ENCODE measurements at regions not wholly inside any gene's neighbourhood (a gene's known extent, or its start where the extent isn't known, plus 50 kb on each side); places are given as distances from the start of the nearest gene placed in this dataset.

DNA sequence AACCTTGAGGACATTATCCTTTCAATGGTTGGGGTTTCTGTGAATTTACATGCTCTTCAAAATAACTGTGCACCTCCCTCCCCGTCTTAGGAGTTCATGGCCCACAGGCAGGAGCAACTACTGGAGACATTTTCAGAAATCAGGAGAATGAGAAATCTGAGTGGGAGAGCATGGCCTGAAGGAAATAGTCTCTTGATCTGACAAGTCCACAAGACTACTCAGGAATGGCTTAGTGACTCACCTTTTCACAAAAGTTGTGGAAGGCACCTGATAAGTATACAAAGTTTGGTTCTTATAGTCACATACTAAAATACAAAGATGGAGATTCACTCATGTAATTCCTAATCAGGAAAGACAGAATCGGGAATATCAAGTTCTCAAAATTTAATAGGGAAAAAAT lies 83.6 kb upstream of the NCKAP5 start:
- DNase-seq (ENCODE audit: unreplicated experiment) = no peak
- Mint-ChIP-seq H3K4me1 (ENCODE audit: insufficient read depth, unreplicated experiment) (no peaks in the 10 kb centered on the region), H3K36me3 (ENCODE audit: insufficient read depth, unreplicated experiment) (no peaks in the 10 kb centered on the region), H3K4me3 (ENCODE audit: unreplicated experiment) (no peak overlapping the region), H3K9me3 (ENCODE audit: unreplicated experiment) (peaks cover 9% of the 10 kb centered on the region), H3K27me3 (ENCODE audit: insufficient read depth, unreplicated experiment) (no peaks in the 10 kb centered on the region), H3K27ac (ENCODE audit: low read depth, unreplicated experiment) (no peak overlapping the region)
- TF ChIP-seq, protein P1, sequence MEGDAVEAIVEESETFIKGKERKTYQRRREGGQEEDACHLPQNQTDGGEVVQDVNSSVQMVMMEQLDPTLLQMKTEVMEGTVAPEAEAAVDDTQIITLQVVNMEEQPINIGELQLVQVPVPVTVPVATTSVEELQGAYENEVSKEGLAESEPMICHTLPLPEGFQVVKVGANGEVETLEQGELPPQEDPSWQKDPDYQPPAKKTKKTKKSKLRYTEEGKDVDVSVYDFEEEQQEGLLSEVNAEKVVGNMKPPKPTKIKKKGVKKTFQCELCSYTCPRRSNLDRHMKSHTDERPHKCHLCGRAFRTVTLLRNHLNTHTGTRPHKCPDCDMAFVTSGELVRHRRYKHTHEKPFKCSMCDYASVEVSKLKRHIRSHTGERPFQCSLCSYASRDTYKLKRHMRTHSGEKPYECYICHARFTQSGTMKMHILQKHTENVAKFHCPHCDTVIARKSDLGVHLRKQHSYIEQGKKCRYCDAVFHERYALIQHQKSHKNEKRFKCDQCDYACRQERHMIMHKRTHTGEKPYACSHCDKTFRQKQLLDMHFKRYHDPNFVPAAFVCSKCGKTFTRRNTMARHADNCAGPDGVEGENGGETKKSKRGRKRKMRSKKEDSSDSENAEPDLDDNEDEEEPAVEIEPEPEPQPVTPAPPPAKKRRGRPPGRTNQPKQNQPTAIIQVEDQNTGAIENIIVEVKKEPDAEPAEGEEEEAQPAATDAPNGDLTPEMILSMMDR (IDR thresholded peaks at IDR 0.05; ENCODE audit: unreplicated experiment) = no peak
- ChIA-PET CTCF (no interaction called here), POLR2A (no interaction called here)
- BruUV-seq (replicated peaks) = no TSS peak
- intact Hi-C loops (cut with micrococcal nuclease) = no loop called here

DNA sequence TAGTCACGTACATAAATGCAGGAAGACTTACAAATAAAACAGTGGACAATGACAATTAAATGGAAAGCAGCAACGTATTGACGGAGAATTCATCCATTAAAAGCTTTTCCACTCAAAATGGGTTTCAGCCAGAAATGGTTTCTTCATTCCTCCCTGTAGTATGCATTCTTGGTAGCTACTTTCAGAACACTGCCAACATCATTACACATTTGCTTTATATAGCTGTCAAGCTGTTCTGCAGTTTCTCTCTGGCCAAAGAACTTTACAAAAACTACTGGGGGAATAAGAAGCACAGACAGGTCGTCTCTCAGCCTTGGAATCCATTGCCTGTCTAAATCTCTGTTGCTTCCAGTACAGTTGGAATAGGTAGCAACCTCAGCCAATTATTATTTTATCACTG lies 84.1 kb upstream of the NCKAP5 start:
- no peak overlapping the region for H3K4me3 Mint-ChIP-seq (ENCODE audit: unreplicated experiment)
- H3K36me3 Mint-ChIP-seq (ENCODE audit: insufficient read depth, unreplicated experiment) = no peaks in the 10 kb centered on the region
- BruUV-seq (replicated peaks) = no TSS peak
- peaks cover 4% of the 10 kb centered on the region for H3K9me3 Mint-ChIP-seq (ENCODE audit: unreplicated experiment)
- POLR2A ChIA-PET = no interaction called here
- CTCF ChIA-PET = no interaction called here
- DNase-seq (ENCODE audit: unreplicated experiment) = no peak
- H3K27me3 Mint-ChIP-seq (ENCODE audit: insufficient read depth, unreplicated experiment) = no peaks in the 10 kb centered on the region
- H3K27ac Mint-ChIP-seq (ENCODE audit: low read depth, unreplicated experiment) = no peak overlapping the region
- H3K4me1 Mint-ChIP-seq (ENCODE audit: insufficient read depth, unreplicated experiment) = no peaks in the 10 kb centered on the region
- TF ChIP-seq, protein P1 (IDR thresholded peaks at IDR 0.05; ENCODE audit: unreplicated experiment) = no peak
- intact Hi-C loops (cut with micrococcal nuclease) = no loop called here

DNA sequence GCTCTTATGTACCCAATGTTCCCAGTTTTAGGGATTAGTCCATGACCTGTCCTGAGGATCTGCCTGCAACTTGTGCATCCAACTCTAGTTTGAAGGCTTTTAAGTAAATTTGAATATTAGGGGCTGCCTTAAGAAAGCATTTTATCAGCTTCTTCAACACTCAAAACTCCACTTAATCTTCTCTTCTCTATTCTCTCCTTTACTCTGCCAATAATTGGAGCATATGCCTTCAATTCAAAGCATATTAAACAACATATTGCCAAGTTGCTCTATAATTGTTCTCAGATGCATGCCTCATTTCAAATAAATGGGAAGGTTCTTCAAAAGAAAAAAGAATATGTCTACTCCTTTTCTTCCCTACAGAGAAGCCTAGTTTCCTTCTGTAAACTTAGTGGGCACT lies 84.8 kb upstream of the NCKAP5 start:
- no peaks in the 10 kb centered on the region for H3K27me3 Mint-ChIP-seq (ENCODE audit: insufficient read depth, unreplicated experiment)
- no peak overlapping the region for H3K4me3 Mint-ChIP-seq (ENCODE audit: unreplicated experiment)
- intact Hi-C loops (cut with micrococcal nuclease) = no loop called here
- ChIA-PET CTCF (no interaction called here), POLR2A (no interaction called here)
- no peaks in the 10 kb centered on the region for H3K4me1 Mint-ChIP-seq (ENCODE audit: insufficient read depth, unreplicated experiment)
- BruUV-seq (replicated peaks) = no TSS peak
- no peaks in the 10 kb centered on the region for H3K9me3 Mint-ChIP-seq (ENCODE audit: unreplicated experiment)
- no peak for DNase-seq (ENCODE audit: unreplicated experiment)
- no peak overlapping the region for H3K27ac Mint-ChIP-seq (ENCODE audit: low read depth, unreplicated experiment)
- TF ChIP-seq, protein P1 (IDR thresholded peaks at IDR 0.05; ENCODE audit: unreplicated experiment) = no peak
- H3K36me3 Mint-ChIP-seq (ENCODE audit: insufficient read depth, unreplicated experiment) = no peaks in the 10 kb centered on the region

DNA sequence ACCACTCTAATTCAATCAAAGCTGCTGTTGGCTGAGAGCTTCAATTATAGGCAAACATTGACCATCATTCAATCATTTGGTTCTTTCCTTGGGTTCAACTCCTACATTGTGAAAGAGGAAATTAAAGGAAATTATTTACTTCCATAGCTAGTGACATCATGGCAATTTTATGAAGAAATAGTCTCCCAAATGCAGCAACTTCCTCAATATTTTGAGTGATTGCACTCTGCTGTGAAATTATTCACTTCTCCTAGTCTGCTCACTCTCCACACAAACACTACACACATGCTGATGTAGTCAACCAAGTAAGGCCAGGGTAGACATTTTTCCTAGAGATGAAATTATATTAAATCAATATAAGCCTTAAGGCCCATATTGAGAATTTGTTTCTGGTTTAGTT lies 86.7 kb upstream of the NCKAP5 start:
- Mint-ChIP-seq H3K27me3 (ENCODE audit: insufficient read depth, unreplicated experiment) (no peaks in the 10 kb centered on the region), H3K36me3 (ENCODE audit: insufficient read depth, unreplicated experiment) (no peaks in the 10 kb centered on the region), H3K4me3 (ENCODE audit: unreplicated experiment) (no peak overlapping the region), H3K27ac (ENCODE audit: low read depth, unreplicated experiment) (no peak overlapping the region), H3K9me3 (ENCODE audit: unreplicated experiment) (no peaks in the 10 kb centered on the region), H3K4me1 (ENCODE audit: insufficient read depth, unreplicated experiment) (no peaks in the 10 kb centered on the region)
- TF ChIP-seq, protein P1 (IDR thresholded peaks at IDR 0.05; ENCODE audit: unreplicated experiment) = no peak
- BruUV-seq (replicated peaks) = no TSS peak
- CTCF ChIA-PET = no interaction called here
- POLR2A ChIA-PET = no interaction called here
- intact Hi-C loops (cut with micrococcal nuclease) = no loop called here
- DNase-seq (ENCODE audit: unreplicated experiment) = no peak
